ENCODE measurements at regions not wholly inside any gene's neighbourhood (a gene's known extent, or its start where the extent isn't known, plus 50 kb on each side); places are given as distances from the start of the nearest gene placed in this dataset.

GRCh38 chr13:73961181-73961580, 173.0 kb downstream of the KLF12 start:
- DNase-seq = no peak

- DNase-seq = no peak
Measured at GRCh38 chr13:73960474-73960873, 173.7 kb downstream of the KLF12 start.

- DNase-seq = no peak
Measured at GRCh38 chr13:73958657-73959397, 175.4 kb downstream of the KLF12 start.

- DNase-seq = no peak
Measured at GRCh38 chr13:73957889-73958288, 176.3 kb downstream of the KLF12 start.

- no peak for DNase-seq
Measured at GRCh38 chr13:73956795-73957408, 177.3 kb downstream of the KLF12 start.

GRCh38 chr13:73955977-73956500, 178.2 kb downstream of the KLF12 start:
- no peak for DNase-seq

- no peak for DNase-seq
Measured at GRCh38 chr13:73954808-73955207, 179.4 kb downstream of the KLF12 start.

GRCh38 chr13:73952648-73953047, 181.6 kb downstream of the KLF12 start:
- no peak for DNase-seq

GRCh38 chr13:73948848-73949529, 185.2 kb downstream of the KLF12 start:
- no peak for DNase-seq

GRCh38 chr13:73945871-73946270, 188.3 kb downstream of the KLF12 start:
- DNase-seq = no peak

- no peak for DNase-seq
Measured at GRCh38 chr13:73945382-73945781, 188.8 kb downstream of the KLF12 start.

- DNase-seq = no peak
Measured at GRCh38 chr13:73943965-73944233, 190.3 kb downstream of the KLF12 start.

GRCh38 chr13:73943137-73943964, 190.9 kb downstream of the KLF12 start:
- DNase-seq = no peak

GRCh38 chr13:73941752-73942151, 192.5 kb downstream of the KLF12 start:
- DNase-seq = no peak

GRCh38 chr13:73940098-73940497, 194.1 kb downstream of the KLF12 start:
- DNase-seq = no peak

GRCh38 chr13:73939603-73940002, 194.6 kb downstream of the KLF12 start:
- DNase-seq = no peak

- no peak for DNase-seq
Measured at GRCh38 chr13:73939071-73939380, 195.2 kb downstream of the KLF12 start.

GRCh38 chr13:73938372-73939070, 195.7 kb downstream of the KLF12 start:
- no peak for DNase-seq

- no peak for DNase-seq
Measured at GRCh38 chr13:73937441-73937840, 196.8 kb downstream of the KLF12 start.

- no peak for DNase-seq
Measured at GRCh38 chr13:73935991-73936390, 198.2 kb downstream of the KLF12 start.

GRCh38 chr13:73934771-73935170, 199.4 kb downstream of the KLF12 start:
- no peak for DNase-seq

GRCh38 chr13:73934215-73934641, 200.0 kb downstream of the KLF12 start:
- no peak for DNase-seq

GRCh38 chr13:73933795-73934194, 200.4 kb downstream of the KLF12 start:
- DNase-seq = no peak
